IMR-90 (cell line): ENCODE measurements at regions not wholly inside any gene's neighbourhood (a gene's known extent, or its start where the extent isn't known, plus 50 kb on each side); places are given as distances from the start of the nearest gene placed in this dataset.

Source experiments
- BHLHE40 ChIP-seq: fragments of 150-350 bp; IDR thresholded peaks from 2 replicates; pipeline ENCODE4 v1.6.1; 2016; ENCODE audit warnings: mild to moderate bottlenecking, low read depth, low read length
- CEBPB ChIP-seq: IDR thresholded peaks from 2 replicates; pipeline ENCODE4 v1.6.1; 2012; ENCODE audit warnings: low read depth, low read length, improper control_type of control experiment
- CHD1 ChIP-seq: IDR thresholded peaks from 2 replicates; pipeline ENCODE4 v1.6.1; 2012; ENCODE audit warnings: low read depth, low read length, improper control_type of control experiment
- CTCF ChIP-seq: conservative IDR thresholded peaks from 2 replicates; pipeline ENCODE4 v1.5.1; 2012; ENCODE audit warnings: mild to moderate bottlenecking, low read depth, low read length, improper control_type of control experiment
- ELK1 ChIP-seq: fragments of 150-350 bp; IDR thresholded peaks from 2 replicates; pipeline ENCODE4 v1.6.1; 2016; ENCODE audit warnings: low read depth, mild to moderate bottlenecking, low read length, moderate library complexity, borderline replicate concordance
- FOS ChIP-seq: fragments of 150-350 bp; IDR thresholded peaks from 2 replicates; pipeline ENCODE4 v1.6.1; 2016; ENCODE audit warnings: low read depth, low read length
- MAFK ChIP-seq: IDR thresholded peaks from 2 replicates; pipeline ENCODE4 v1.6.1; 2012; ENCODE audit warnings: low read depth, low read length, improper control_type of control experiment
- MXI1 ChIP-seq: IDR thresholded peaks from 2 replicates; pipeline ENCODE4 v1.6.1; 2012; ENCODE audit warnings: low read depth, mild to moderate bottlenecking, low read length, moderate library complexity, borderline replicate concordance
- POLR2A ChIP-seq: IDR thresholded peaks from 2 replicates; pipeline ENCODE4 v1.6.1; 2012; ENCODE audit warnings: mild to moderate bottlenecking, low read depth, low read length
- RAD21 ChIP-seq: IDR thresholded peaks from 2 replicates; pipeline ENCODE4 v1.6.1; 2012; ENCODE audit warnings: low read length, improper control_type of control experiment
- RCOR1 ChIP-seq: IDR thresholded peaks from 2 replicates; pipeline ENCODE4 v1.6.1; 2012; ENCODE audit warnings: mild to moderate bottlenecking, low read length, improper control_type of control experiment; ENCODE audit not compliant: insufficient replicate concordance
- RFX5 ChIP-seq: IDR thresholded peaks from 2 replicates; pipeline ENCODE4 v1.8.0; 2012; ENCODE audit warnings: low read depth, mild to moderate bottlenecking, low read length, moderate library complexity
- TF ChIP-seq, protein P1 (sequence below): fragments of 150-350 bp; IDR thresholded peaks from 2 replicates; pipeline ENCODE4 v1.6.1; 2017; ENCODE audit warnings: mild to moderate bottlenecking, antibody characterized with exemption, low read length, low read depth

GRCh38 chr11:70541699-70542098, 143.4 kb downstream of the CTTN start:
- TF ChIP-seq POLR2A (no peak), CTCF (no peak), RCOR1 (no peak), RAD21 (no peak), ELK1 (no peak), FOS (no peak), BHLHE40 (no peak), MAFK (no peak), MXI1 (no peak), RFX5 (no peak), CEBPB (no peak), CHD1 (no peak)
- TF ChIP-seq, protein P1, sequence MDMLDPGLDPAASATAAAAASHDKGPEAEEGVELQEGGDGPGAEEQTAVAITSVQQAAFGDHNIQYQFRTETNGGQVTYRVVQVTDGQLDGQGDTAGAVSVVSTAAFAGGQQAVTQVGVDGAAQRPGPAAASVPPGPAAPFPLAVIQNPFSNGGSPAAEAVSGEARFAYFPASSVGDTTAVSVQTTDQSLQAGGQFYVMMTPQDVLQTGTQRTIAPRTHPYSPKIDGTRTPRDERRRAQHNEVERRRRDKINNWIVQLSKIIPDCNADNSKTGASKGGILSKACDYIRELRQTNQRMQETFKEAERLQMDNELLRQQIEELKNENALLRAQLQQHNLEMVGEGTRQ, result no peak
